Natural killer cell (primary cell): ENCODE measurements at regions not wholly inside any gene's neighbourhood (a gene's known extent, or its start where the extent isn't known, plus 50 kb on each side); places are given as distances from the start of the nearest gene placed in this dataset.

Experiments used
- ATAC-seq, 3 donors: fragments of 150-1000 bp in 2 of 3; fragments of 200-7000 bp in 1 of 3; cut with Tn5 transposase; 1 replicate in 1 of 3; 2 replicates in 2 of 3; pipeline ENCODE4 v1.10.0; 2021; ENCODE audit warnings: mild to moderate bottlenecking in 2 of 3, moderate library complexity in 2 of 3
- DNase-seq, 2 donors: peaks; one replicate each; pipeline versions ENCODE4 v3.0.0 to v3.0.0-alpha.2; 2013 to 2021; ENCODE audit warnings: mixed read lengths in 1 of 2
- H3K27ac ChIP-seq: one replicate; pipeline ENCODE4 v1.5.1; 2013; ENCODE audit warnings: mild to moderate bottlenecking, low read length
- H3K27me3 ChIP-seq: one replicate; pipeline ENCODE4 v1.6.1; 2013; ENCODE audit warnings: low read length; ENCODE audit not compliant: control insufficient read depth, insufficient read depth
- H3K36me3 ChIP-seq: one replicate; pipeline ENCODE4 v1.6.1; 2013; ENCODE audit warnings: low read length; ENCODE audit not compliant: control insufficient read depth, insufficient read depth
- H3K4me1 ChIP-seq: one replicate; pipeline ENCODE4 v1.6.1; 2013; ENCODE audit warnings: low read length; ENCODE audit not compliant: control insufficient read depth, insufficient read depth
- H3K4me3 ChIP-seq: one replicate; pipeline ENCODE4 v1.5.1; 2013; ENCODE audit warnings: low read length
- H3K9me3 ChIP-seq: one replicate; pipeline ENCODE4 v1.6.1; 2013; ENCODE audit warnings: low read length; ENCODE audit not compliant: control insufficient read depth, insufficient read depth
- H3K27ac Mint-ChIP-seq, 2 donors: one replicate each; pipeline ENCODE4 v1.8.0; 2022; ENCODE audit warnings: mild to moderate bottlenecking in 2 of 2, mixed read lengths in 2 of 2, moderate library complexity in 1 of 2
- H3K27me3 Mint-ChIP-seq, 2 donors: one replicate each; pipeline ENCODE4 v1.8.0; 2022; ENCODE audit warnings: low read depth in 2 of 2, mixed read lengths in 2 of 2
- H3K36me3 Mint-ChIP-seq: one replicate; pipeline ENCODE4 v1.8.0; 2022; ENCODE audit warnings: mixed read lengths
- H3K4me1 Mint-ChIP-seq, 2 donors: one replicate each; pipeline ENCODE4 v1.8.0; 2022; ENCODE audit warnings: mixed read lengths in 2 of 2
- H3K4me3 Mint-ChIP-seq: one replicate; pipeline ENCODE4 v1.8.0; 2022; ENCODE audit warnings: mild to moderate bottlenecking, moderate library complexity, mixed read lengths
- H3K9me3 Mint-ChIP-seq, 2 donors: one replicate each; pipeline ENCODE4 v1.8.0; 2022; ENCODE audit warnings: mixed read lengths in 2 of 2
- CTCF ChIP-seq: fragments of 200-600 bp; IDR thresholded peaks from one replicate; pipeline ENCODE4 v1.8.0; 2022; ENCODE audit warnings: antibody characterized with exemption
- WGBS: methylation state at CpG from one replicate; pipeline ENCODE4 v1.1.7; 2013; ENCODE audit warnings: missing lambda C conversion rate; ENCODE audit not compliant: insufficient coverage; 5-methylcytosine and 5-hydroxymethylcytosine counted together
- intact Hi-C: fragments of 100-400 bp; cut with micrococcal nuclease; formaldehyde crosslinking; loops from one replicate; pipeline ENCODE4 v1.14.2; 2022

- H3K27ac ChIP-seq, result no peak overlapping the region
- H3K36me3 ChIP-seq, result no peaks in the 10 kb centered on the region
- H3K27me3 ChIP-seq, result no peaks in the 10 kb centered on the region
- intact Hi-C loops, result no loop called here
- no peaks in the 10 kb centered on the region for H3K4me1 Mint-ChIP-seq
- peaks cover 21 to 27% of the 10 kb centered on the region in 2 donors for H3K9me3 Mint-ChIP-seq
- peaks cover 4% of the 10 kb centered on the region for H3K9me3 ChIP-seq
- no peak for DNase-seq
- H3K36me3 Mint-ChIP-seq, result peaks cover 22% of the 10 kb centered on the region
- no peak for ATAC-seq
- no CpG with 5 or more reads among the region's 1 CpG for WGBS
- no peaks in the 10 kb centered on the region for H3K4me1 ChIP-seq
- no peaks in the 10 kb centered on the region for H3K27me3 Mint-ChIP-seq
- no peak for TF ChIP-seq CTCF
- H3K4me3 Mint-ChIP-seq, result no peak overlapping the region
- H3K4me3 ChIP-seq, result no peak overlapping the region
- no peak overlapping the region for H3K27ac Mint-ChIP-seq
These were observed 934.3 kb upstream of the CDH10 start for GRCh38 chr5:25579111-25579510.

GRCh38 chr5:25573691-25574090, 928.9 kb upstream of the CDH10 start:
- Histone ChIP-seq H3K9me3 (peaks cover 6% of the 10 kb centered on the region), H3K27me3 (no peaks in the 10 kb centered on the region), H3K36me3 (no peaks in the 10 kb centered on the region), H3K27ac (no peak overlapping the region), H3K4me3 (no peak overlapping the region), H3K4me1 (no peaks in the 10 kb centered on the region)
- no peak for TF ChIP-seq CTCF
- no peaks in the 10 kb centered on the region for H3K4me1 Mint-ChIP-seq
- no peak overlapping the region for H3K27ac Mint-ChIP-seq
- H3K27me3 Mint-ChIP-seq, result no peaks in the 10 kb centered on the region
- H3K4me3 Mint-ChIP-seq, result no peak overlapping the region
- H3K36me3 Mint-ChIP-seq, result peaks cover 16% of the 10 kb centered on the region
- intact Hi-C loops, result no loop called here
- 88% methylated on average over 1 of the region's 2 CpGs for WGBS
- no peak for ATAC-seq
- DNase-seq, result no peak
- peaks cover 12 to 22% of the 10 kb centered on the region in 2 donors for H3K9me3 Mint-ChIP-seq

- H3K9me3 ChIP-seq, result peaks cover 6% of the 10 kb centered on the region
- intact Hi-C loops, result no loop called here
- Mint-ChIP-seq H3K36me3 (peaks cover 5% of the 10 kb centered on the region), H3K4me1 (no peaks in the 10 kb centered on the region), H3K27ac (no peak overlapping the region), H3K4me3 (no peak overlapping the region), H3K9me3 (peaks cover 8 to 24% of the 10 kb centered on the region in 2 donors), H3K27me3 (no peaks in the 10 kb centered on the region)
- no peak for TF ChIP-seq CTCF
- H3K36me3 ChIP-seq, result no peaks in the 10 kb centered on the region
- ATAC-seq (no peak), DNase-seq (no peak)
- WGBS, result 82% methylated on average over 4 of the region's 5 CpGs
- no peak overlapping the region for H3K27ac ChIP-seq
- H3K4me1 ChIP-seq, result no peaks in the 10 kb centered on the region
- no peaks in the 10 kb centered on the region for H3K27me3 ChIP-seq
- H3K4me3 ChIP-seq, result no peak overlapping the region
These were observed 925.3 kb upstream of the CDH10 start for GRCh38 chr5:25570067-25570583.

GRCh38 chr5:25568989-25569625, 924.3 kb upstream of the CDH10 start:
- WGBS, result 84% methylated on average over 16 of the region's 17 CpGs
- peaks cover 5% of the 10 kb centered on the region for H3K36me3 Mint-ChIP-seq
- no peak overlapping the region for H3K4me3 Mint-ChIP-seq
- H3K9me3 Mint-ChIP-seq, result peaks cover 8 to 27% of the 10 kb centered on the region in 2 donors
- no peak overlapping the region for H3K27ac Mint-ChIP-seq
- no peaks in the 10 kb centered on the region for H3K36me3 ChIP-seq
- H3K4me1 ChIP-seq, result no peaks in the 10 kb centered on the region
- no peak for TF ChIP-seq CTCF
- H3K27me3 ChIP-seq, result no peaks in the 10 kb centered on the region
- DNase-seq (peak in 1 of 2 donors; percentile 31), ATAC-seq (no peak)
- intact Hi-C loops, result no loop called here
- no peak overlapping the region for H3K27ac ChIP-seq
- H3K4me1 Mint-ChIP-seq, result no peaks in the 10 kb centered on the region
- no peaks in the 10 kb centered on the region for H3K27me3 Mint-ChIP-seq
- H3K4me3 ChIP-seq, result no peak overlapping the region
- H3K9me3 ChIP-seq, result peaks cover 6% of the 10 kb centered on the region
